COLO668 (cell line): ENCODE measurements at regions not wholly inside any gene's neighbourhood (a gene's known extent, or its start where the extent isn't known, plus 50 kb on each side); places are given as distances from the start of the nearest gene placed in this dataset.
"Not testable (repeated sequence)": the region's sequence is repeated elsewhere in the genome, so short reads cannot be mapped to it uniquely, and the experiment has no call there.

Experiments
- DNase-seq: peaks from one replicate; lab custom pipeline; 2025; ENCODE audit not compliant: unreplicated experiment; lab: John Stamatoyannopoulos, UW

DNA sequence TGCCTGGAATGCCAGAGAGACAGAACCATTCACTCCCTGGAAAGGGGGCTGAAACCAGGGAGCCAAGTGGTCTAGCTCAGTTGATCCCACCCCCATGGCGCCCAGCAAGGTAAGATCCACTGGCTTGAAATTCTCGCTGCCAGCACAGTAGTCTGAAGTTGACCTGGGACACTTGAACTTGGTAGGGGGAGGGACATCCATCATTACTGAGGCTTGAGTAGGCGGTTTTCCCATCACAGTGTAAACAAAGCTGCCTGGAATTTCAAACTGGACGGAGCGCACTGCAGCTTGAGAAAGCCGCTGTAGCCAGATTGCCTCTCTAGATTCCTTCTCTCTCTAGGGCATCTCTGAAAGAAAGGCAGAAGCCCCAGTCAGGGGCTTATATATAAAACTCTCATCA, 310.7 kb upstream of the DPPA4 start:
- no peak for DNase-seq

GRCh38 chr3:109656225-109656624, 318.9 kb upstream of the DPPA4 start:
- no peak for DNase-seq

GRCh38 chr3:109678600-109678999, 341.3 kb upstream of the DPPA4 start:
- no peak for DNase-seq

GRCh38 chr3:109679664-109680063, 342.3 kb upstream of the DPPA4 start:
- no peak for DNase-seq

DNA sequence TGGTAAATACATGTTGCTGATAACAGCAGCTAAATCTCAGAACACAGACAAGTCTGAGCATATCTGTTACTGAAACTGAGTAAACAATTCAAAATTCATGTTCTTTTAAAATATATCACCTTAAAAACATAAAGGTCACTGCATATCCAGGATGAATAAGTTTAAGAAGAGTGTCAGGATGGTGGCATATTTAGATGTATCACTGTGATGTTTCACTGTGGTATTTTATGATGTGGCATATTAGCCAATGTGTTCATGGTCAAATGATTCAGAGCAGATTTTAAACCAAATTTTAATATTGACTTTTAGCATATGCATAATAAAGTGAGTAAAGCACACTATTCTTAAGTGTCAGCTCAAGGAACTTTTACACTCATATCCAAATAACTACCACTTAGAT, 346.4 kb upstream of the DPPA4 start:
- no peak for DNase-seq

DNA sequence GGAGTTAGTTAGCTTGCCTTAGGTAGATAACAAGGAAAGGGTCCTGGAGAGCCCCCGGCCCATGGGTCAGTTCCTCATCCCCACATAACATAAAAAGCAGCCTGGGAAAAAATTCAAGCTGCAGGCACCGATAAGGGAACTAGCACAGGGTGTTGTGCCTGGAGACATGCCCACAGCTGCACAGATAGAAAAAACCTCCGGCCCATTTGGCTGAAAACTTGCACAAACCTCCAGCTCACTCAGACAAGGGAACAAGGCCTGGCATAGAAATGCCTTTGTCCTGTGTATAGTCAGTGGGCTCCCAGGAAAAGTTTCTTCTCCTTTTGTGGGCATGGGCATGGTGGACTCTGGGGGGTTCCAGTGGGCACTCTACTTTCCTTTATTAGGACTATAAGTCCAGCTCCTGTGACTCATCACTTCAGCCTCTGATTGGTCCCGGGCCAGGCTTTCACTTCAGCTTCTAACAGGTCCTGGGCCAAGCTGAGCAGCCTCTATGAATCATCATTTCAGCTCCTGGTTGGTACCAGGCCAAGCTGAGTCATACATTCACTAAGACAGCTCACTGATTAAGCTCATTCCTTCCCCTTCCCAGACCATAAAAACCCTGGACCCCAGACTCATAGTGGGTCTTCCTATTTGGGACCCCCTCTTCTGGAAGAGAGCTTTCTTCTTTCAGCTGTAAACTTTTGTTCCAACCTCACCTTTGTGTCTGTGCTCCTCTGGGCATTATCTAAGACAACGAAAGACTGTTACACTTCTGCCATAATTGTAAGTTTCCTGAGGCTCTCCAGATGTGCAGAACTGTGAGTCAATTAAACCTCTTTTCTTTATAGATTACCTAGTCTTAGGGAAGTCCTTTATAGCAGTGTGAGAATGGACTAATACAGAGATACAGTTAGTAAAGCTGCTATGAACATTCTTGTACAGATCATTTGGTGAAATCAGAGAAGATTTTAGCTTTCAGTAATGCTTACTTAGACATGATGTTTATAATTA, 348.0 kb upstream of the DPPA4 start:
- DNase-seq, result no peak

- DNase-seq, result no peak
These were observed 350.3 kb upstream of the DPPA4 start for GRCh38 chr3:109687626-109688025.

DNA sequence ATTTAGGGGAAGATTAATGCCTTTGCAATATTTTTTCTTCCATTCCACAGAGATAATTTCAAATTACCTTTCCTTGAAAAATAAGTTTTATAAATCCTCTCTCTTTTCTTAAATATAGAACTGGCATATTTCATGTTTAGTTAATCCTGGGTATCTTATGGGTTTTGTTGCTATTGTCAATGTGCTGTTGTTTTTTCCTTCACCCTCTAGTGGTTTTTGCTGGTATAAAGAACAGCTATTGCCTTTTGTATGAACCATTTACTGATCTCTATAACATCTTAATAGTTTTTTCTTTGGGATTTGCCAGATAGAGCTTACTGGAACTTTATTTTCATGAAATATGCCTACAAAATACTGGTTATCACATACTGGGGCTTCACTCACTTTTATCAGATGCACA, 359.6 kb upstream of the DPPA4 start:
- no peak for DNase-seq

GRCh38 chr3:109702252-109702651, 364.9 kb upstream of the DPPA4 start:
- no peak for DNase-seq

- DNase-seq, result no peak
These were observed 365.6 kb upstream of the DPPA4 start for GRCh38 chr3:109702976-109703375.

DNA sequence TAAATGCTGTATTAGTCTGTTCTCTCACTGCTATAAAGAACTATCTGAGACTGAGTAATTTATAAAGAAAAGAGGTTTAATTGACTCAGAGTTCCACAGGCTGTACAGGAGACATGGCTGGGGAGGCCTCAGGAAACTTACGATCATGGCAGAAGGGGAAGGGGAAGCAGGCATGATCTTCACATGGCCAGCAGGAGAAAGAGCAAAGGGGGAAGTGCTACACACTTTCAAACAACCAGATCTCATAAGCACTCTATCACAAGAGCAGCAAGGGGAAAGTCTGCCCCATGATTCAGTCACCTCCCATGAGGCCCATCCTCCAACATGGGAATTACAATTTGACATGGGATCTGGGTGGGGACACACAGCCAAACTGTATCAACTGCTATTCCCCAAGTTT, 367.8 kb upstream of the DPPA4 start:
- not testable (repeated sequence) for DNase-seq

DNA sequence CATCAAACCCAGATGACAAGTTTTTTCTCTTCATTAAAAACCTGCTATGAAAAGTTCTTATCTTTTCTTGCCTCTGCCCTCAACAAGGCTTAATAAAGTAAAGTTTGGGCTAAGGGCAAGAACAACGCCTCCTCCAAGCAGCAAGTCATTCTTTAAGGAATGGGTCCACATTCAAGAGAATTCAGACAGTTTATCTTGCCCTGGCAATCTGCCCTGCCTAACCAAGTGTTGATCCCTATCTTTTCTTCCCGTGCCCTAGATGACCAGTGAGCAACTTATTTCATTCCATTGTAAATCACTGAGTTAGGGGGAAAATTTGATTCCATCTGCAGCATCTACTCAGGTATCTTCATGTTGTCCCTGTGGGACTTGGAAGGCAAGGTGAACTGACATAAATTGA, 370.3 kb upstream of the DPPA4 start:
- no peak for DNase-seq

DNA sequence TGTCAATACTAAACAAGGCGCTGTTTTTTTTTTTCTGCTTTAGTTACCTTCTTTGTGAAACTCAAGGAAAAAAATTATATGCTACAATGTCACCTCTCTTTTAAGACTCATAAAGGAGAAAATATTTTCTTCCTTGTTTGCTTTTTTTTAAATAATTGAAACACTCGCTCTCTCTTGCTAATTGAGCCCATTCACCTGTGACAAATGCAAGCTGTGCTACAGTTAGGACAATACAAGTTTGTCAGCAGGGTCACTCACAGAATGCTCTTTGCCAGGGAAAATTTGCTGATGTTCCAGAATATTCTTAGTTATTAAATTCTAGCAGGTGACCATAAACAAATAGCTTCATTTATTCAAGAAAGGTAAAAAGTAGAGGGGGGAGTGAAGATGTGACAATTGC, 375.9 kb upstream of the DPPA4 start:
- no peak for DNase-seq

- DNase-seq, result no peak
These were observed 378.4 kb upstream of the DPPA4 start for GRCh38 chr3:109715707-109716106.

DNA sequence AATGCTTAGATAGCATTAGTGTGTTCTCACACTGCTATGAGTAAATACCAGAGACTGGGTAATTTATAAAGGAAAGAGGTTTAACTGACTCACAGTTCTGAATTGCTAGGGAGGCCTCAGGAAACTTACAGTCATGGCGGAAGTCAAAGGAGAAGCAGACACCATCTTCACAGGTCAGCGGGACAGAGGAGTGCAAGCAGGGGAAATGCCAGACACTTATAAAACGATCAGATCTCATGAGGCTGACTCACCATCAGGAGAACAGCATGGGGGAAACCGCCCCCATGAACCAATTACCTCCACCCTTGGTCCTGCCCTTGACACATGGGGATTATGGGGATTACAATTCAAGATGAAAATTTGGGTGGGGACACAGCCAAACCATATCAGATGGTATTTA, 381.5 kb upstream of the DPPA4 start:
- no peak for DNase-seq

GRCh38 chr3:109728861-109729494, 391.6 kb upstream of the DPPA4 start:
- no peak for DNase-seq

DNA sequence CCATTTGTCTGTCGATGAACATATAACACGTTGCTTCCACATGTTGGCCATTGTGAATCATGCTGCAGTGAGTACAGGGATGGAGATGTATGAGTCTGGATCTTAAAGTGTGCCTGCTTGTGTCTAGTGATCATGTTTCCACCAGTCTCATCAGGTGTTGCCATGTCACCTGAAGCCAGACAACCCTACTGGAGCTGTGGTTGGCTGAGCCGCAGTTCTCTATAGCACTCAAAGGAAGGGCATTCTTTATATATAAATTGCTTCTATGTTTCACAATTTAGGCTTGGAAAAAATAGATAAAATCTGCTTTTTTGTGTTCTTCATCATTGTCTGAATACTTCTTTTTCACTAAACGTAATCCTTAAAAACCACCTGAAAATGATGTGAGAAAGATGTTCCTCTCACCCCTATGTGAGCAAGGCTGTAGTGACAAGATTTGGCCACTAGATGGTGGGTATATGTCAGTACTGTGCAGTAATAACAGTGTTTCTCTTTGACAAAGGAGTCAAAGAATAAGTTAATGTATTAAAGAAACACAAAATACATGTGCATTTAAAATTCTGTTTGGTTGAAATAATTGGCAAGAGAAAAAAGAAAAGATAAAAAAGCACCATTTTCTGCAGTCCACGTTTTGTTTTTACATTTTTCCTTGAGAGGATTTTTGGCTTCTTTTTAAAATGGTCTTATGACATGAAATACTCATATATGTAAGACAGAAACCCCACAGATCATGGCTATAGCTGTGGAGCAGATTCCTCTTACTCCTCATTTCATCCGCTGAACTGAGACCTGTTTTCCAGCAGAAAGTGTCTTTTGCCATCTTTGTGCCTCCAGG, 394.5 kb upstream of the DPPA4 start:
- DNase-seq, result peak; percentile 28

DNA sequence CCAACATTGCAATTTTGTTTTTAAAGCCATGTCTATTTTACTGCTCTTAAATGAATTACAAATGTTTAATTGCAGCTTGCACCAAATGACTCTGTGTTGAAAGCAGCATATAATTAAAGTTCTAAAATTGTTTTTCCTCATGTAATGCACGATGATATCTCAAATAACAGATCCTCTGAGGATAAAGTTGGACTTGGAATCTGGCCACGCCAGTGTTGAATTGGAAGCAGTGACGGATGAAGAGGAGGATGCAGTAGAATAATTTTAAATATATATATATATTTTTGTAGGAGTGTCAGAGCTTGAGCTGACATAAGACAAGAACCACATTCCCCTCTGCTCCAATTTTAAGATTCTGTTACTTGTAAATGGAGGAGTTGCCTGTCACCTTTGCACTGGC, 406.6 kb upstream of the DPPA4 start:
- no peak for DNase-seq

DNA sequence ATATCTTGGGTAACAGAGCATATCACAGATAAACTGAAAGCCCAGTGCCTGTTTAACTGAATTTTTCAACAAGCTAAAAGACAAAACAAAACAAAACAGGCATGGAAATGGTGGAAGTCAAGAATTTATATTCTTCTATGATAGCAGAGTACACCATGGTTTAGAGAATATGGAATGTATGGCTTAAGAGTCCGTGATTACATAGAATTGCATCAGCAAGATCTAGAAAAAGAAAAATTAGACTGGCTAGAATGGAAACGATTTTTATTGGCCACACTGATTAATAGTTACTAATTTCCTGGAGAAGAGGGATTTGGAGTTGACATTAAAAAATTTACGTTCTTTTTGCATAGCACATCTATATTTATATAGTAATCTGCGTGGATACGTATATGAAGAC, 435.2 kb upstream of the DPPA4 start:
- DNase-seq, result no peak

- no peak for DNase-seq
These were observed 436.8 kb upstream of the DPPA4 start for GRCh38 chr3:109774108-109774507.

DNA sequence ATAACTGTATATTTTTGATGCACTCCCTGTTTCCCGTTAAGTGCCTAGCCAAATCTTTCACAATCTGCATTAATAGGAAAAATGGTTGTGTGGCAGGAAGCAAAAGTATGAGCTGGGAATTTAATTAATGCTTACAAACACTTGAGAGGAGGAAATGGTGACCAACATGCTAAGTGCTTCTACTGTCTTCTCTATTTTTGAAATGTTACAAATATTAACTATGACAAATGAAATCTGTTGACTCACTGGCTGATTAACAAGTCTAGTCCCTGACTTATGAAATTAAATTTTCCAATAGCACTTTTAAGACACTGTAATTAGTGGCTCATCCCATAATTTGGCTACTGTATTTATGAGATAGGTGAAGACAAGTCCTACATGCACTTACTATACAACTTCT, 446.9 kb upstream of the DPPA4 start:
- no peak for DNase-seq
